Osteocyte (in vitro differentiated cells): ENCODE measurements at regions not wholly inside any gene's neighbourhood (a gene's known extent, or its start where the extent isn't known, plus 50 kb on each side); places are given as distances from the start of the nearest gene placed in this dataset.

Experiments used
- DNase-seq: peaks from one replicate; pipeline ENCODE4 v3.0.0; 2021; ENCODE audit warnings: mixed read lengths; ENCODE audit not compliant: unreplicated experiment; ENCODE audit errors: extremely low spot score
- H3K27ac Mint-ChIP-seq: one replicate; pipeline ENCODE4 v1.8.0; 2021; ENCODE audit warnings: mild to moderate bottlenecking, mixed read lengths; ENCODE audit not compliant: unreplicated experiment
- H3K27me3 Mint-ChIP-seq: one replicate; pipeline ENCODE4 v1.8.0; 2021; ENCODE audit warnings: mixed read lengths; ENCODE audit not compliant: unreplicated experiment
- H3K36me3 Mint-ChIP-seq: one replicate; pipeline ENCODE4 v1.8.0; 2021; ENCODE audit warnings: mixed read lengths; ENCODE audit not compliant: unreplicated experiment
- H3K4me1 Mint-ChIP-seq: one replicate; pipeline ENCODE4 v1.8.0; 2021; ENCODE audit warnings: mixed read lengths; ENCODE audit not compliant: unreplicated experiment
- H3K4me3 Mint-ChIP-seq: one replicate; pipeline ENCODE4 v1.8.0; 2021; ENCODE audit warnings: mild to moderate bottlenecking, moderate library complexity, mixed read lengths; ENCODE audit not compliant: unreplicated experiment
- H3K9me3 Mint-ChIP-seq: one replicate; pipeline ENCODE4 v1.8.0; 2021; ENCODE audit warnings: mixed read lengths; ENCODE audit not compliant: unreplicated experiment
- TF ChIP-seq, protein P1 (sequence below): fragments of 200-600 bp; sonication (generic); IDR thresholded peaks from 2 replicates; pipeline ENCODE4 v1.5.0; 2021; ENCODE audit warnings: antibody characterized with exemption, mild to moderate bottlenecking, moderate library complexity

DNA sequence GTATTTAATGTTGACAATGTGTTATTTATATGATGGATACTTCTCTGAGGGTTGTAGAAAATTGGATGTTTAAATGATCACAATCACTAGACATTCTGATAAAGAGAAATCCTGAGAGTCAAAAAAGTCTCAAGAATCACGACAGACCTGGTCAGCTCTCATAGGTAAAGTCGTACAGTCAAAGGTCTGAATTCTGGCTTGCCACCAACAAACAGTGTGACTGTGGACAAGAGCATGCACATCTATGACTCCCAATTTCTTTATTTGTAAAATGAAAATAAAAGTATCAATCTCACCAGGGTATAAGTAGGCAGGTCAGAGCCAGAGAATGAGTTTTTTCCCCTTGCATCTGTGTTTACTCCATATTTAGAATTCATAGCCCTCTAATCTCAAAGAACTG lies 556.7 kb downstream of the FAM181B start:
- Mint-ChIP-seq H3K27me3 (peaks cover 4% of the 10 kb centered on the region), H3K36me3 (no peaks in the 10 kb centered on the region), H3K4me3 (no peak overlapping the region), H3K4me1 (no peaks in the 10 kb centered on the region), H3K9me3 (no peaks in the 10 kb centered on the region), H3K27ac (no peak overlapping the region)
- DNase-seq = no peak
- TF ChIP-seq, protein P1, sequence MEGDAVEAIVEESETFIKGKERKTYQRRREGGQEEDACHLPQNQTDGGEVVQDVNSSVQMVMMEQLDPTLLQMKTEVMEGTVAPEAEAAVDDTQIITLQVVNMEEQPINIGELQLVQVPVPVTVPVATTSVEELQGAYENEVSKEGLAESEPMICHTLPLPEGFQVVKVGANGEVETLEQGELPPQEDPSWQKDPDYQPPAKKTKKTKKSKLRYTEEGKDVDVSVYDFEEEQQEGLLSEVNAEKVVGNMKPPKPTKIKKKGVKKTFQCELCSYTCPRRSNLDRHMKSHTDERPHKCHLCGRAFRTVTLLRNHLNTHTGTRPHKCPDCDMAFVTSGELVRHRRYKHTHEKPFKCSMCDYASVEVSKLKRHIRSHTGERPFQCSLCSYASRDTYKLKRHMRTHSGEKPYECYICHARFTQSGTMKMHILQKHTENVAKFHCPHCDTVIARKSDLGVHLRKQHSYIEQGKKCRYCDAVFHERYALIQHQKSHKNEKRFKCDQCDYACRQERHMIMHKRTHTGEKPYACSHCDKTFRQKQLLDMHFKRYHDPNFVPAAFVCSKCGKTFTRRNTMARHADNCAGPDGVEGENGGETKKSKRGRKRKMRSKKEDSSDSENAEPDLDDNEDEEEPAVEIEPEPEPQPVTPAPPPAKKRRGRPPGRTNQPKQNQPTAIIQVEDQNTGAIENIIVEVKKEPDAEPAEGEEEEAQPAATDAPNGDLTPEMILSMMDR = no peak

DNA sequence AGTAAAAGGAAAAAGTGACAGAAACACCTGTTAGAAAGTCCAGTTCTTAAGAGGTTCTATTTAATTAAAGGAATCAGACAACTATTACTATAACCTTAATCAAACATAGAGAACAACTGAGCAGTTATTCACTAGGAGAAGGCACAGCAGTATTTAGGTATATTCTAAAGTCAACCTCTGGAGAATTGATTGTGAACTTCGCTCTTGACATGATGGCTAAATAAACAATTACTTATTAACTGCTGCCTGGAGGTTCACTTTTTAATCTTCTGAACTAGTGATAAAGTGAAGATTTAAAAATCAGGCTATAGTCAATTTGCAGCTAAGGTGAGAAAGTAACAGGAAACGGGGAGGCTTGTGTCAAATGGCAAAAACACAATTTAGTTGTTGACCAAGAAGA lies 557.3 kb downstream of the FAM181B start:
- H3K27ac Mint-ChIP-seq = no peak overlapping the region
- no peaks in the 10 kb centered on the region for H3K9me3 Mint-ChIP-seq
- H3K27me3 Mint-ChIP-seq = peaks cover 8% of the 10 kb centered on the region
- no peak overlapping the region for H3K4me3 Mint-ChIP-seq
- TF ChIP-seq, protein P1 = no peak
- H3K4me1 Mint-ChIP-seq = no peaks in the 10 kb centered on the region
- no peak for DNase-seq
- no peaks in the 10 kb centered on the region for H3K36me3 Mint-ChIP-seq

DNA sequence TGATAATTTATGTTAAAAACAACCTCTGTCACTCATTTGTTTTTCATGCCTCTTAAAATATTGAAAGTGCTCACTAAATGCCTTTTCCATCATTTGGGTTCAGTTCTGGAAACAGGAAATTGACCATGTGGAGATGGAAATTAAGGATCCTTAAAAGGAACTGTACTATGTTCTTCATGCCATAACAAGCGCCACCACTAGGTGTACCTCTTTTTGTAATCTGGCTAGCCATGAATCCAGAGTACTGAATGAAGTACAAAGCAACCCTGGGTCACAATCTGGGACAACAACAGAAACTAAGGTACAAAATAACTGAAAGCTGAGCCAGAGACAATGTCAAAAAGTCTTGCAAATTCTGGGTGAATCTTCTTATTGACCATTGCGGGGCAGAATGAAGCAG lies 559.1 kb downstream of the FAM181B start:
- TF ChIP-seq, protein P1 = peak; percentile 32
- no peaks in the 10 kb centered on the region for H3K9me3 Mint-ChIP-seq
- no peaks in the 10 kb centered on the region for H3K4me1 Mint-ChIP-seq
- H3K27me3 Mint-ChIP-seq = peaks cover 8% of the 10 kb centered on the region
- DNase-seq = no peak
- H3K36me3 Mint-ChIP-seq = no peaks in the 10 kb centered on the region
- H3K27ac Mint-ChIP-seq = no peak overlapping the region
- no peak overlapping the region for H3K4me3 Mint-ChIP-seq

DNA sequence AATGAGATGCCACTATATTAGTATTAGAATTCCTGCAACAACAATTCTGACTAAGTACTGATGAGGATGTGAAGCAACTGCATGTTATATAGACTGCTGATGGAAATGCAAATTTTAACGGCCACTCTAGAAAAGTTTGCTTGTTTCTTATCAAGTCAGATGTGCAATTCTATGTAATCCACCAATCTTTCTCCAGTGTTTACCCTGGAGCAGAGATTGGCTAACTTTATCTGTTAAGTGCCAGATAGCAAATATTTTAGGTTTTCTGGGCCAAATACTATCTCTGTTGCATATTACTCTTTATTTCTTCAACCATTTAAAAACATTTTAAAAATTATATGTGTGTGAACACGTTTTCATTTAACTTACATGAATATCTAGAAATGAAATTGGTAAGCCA lies 586.9 kb downstream of the FAM181B start:
- no peaks in the 10 kb centered on the region for H3K4me1 Mint-ChIP-seq
- no peak for DNase-seq
- peaks cover 14% of the 10 kb centered on the region for H3K27me3 Mint-ChIP-seq
- TF ChIP-seq, protein P1 = no peak
- H3K36me3 Mint-ChIP-seq = no peaks in the 10 kb centered on the region
- no peak overlapping the region for H3K4me3 Mint-ChIP-seq
- no peaks in the 10 kb centered on the region for H3K9me3 Mint-ChIP-seq
- no peak overlapping the region for H3K27ac Mint-ChIP-seq

DNA sequence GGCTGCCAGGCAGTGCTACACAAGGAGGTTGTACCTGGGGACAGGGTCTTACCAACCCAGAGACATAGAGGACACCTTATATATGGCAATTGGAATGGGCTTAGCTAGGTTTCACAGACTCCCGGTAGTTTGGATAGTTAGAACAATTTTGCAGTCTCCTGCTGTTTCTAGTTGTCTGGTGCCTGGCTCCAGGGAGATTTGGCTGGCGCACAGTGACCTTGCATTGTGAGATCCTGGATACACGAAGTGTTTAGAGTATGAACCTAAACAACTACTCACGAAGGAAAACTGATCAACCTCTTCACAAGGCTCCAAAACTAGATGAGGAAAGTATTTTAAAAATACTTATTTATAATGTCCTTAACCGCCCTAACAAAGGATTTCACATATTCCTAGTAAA lies 614.7 kb downstream of the FAM181B start:
- TF ChIP-seq, protein P1 = no peak
- Mint-ChIP-seq H3K9me3 (no peaks in the 10 kb centered on the region), H3K4me1 (no peaks in the 10 kb centered on the region), H3K4me3 (no peak overlapping the region), H3K27me3 (peaks cover 30% of the 10 kb centered on the region), H3K27ac (no peak overlapping the region), H3K36me3 (no peaks in the 10 kb centered on the region)
- DNase-seq = no peak
